ENCODE measurements at regions not wholly inside any gene's neighbourhood (a gene's known extent, or its start where the extent isn't known, plus 50 kb on each side); places are given as distances from the start of the nearest gene placed in this dataset.

GRCh38 chr14:71525663-71526221 is 406.5 kb upstream of the RGS6 start:
- Histone ChIP-seq H3K9me2 (ENCODE audit: insufficient read depth, low read length) (no peaks in the 10 kb centered on the region), H3K27me3 (ENCODE audit: insufficient read depth, low read depth, low read length) (no peaks in the 10 kb centered on the region)

GRCh38 chr14:71526388-71526787 is 405.8 kb upstream of the RGS6 start:
- Histone ChIP-seq H3K36me3 (ENCODE audit: insufficient read depth, low read length) (no peaks in the 10 kb centered on the region), H3K9me3 (ENCODE audit: low read length) (no peaks in the 10 kb centered on the region), H3K27ac (ENCODE audit: low read length) (no peak overlapping the region), H4K20me1 (ENCODE audit: insufficient read depth) (no peaks in the 10 kb centered on the region), H2AFZ (ENCODE audit: low read depth, low read length) (no peak overlapping the region), H3K27me3 (ENCODE audit: insufficient read depth, low read depth, low read length) (no peaks in the 10 kb centered on the region), H3K4me3 (ENCODE audit: low read length) (no peak overlapping the region), H3F3A (ENCODE audit: insufficient read depth, low read length, poor library complexity, severe bottlenecking) (no peaks in the 10 kb centered on the region), H3K79me2 (replicated peaks; ENCODE audit: insufficient read depth, low read length) (no peaks in the 10 kb centered on the region), H3K9me2 (ENCODE audit: insufficient read depth, low read length) (no peaks in the 10 kb centered on the region), H3K4me2 (ENCODE audit: low read length) (no peak overlapping the region), H3K9ac (ENCODE audit: low read length) (no peak overlapping the region)
- TF ChIP-seq POLR2AphosphoS5 (IDR thresholded peaks at IDR 0.05), result no peak
- TF ChIP-seq SMC3 (conservative IDR thresholded peaks at IDR 0.05; ENCODE audit: poor library complexity), result no peak
- no peak for TF ChIP-seq TAF1 (IDR thresholded peaks at IDR 0.05; ENCODE audit: low read depth)
- no peak for TF ChIP-seq EZH2 (IDR thresholded peaks at IDR 0.05; ENCODE audit: borderline replicate concordance, insufficient read depth, low read length, poor library complexity, severe bottlenecking)
- TF ChIP-seq CTCF (IDR thresholded peaks at IDR 0.05; ENCODE audit: poor library complexity, severe bottlenecking), result no peak
- no peak for TF ChIP-seq EP300 (conservative IDR thresholded peaks at IDR 0.05; ENCODE audit: poor library complexity, severe bottlenecking)
- no peak for TF ChIP-seq RAD21 (conservative IDR thresholded peaks at IDR 0.05)
- no peak for TF ChIP-seq MXI1 (conservative IDR thresholded peaks at IDR 0.05; ENCODE audit: poor library complexity, severe bottlenecking)
- TF ChIP-seq REST (IDR thresholded peaks at IDR 0.05; ENCODE audit: borderline replicate concordance), result no peak

More at GRCh38 chr14:71525663-71526221, 406.5 kb upstream of the RGS6 start:
- Histone ChIP-seq H3F3A (ENCODE audit: insufficient read depth, low read length, poor library complexity, severe bottlenecking) (no peaks in the 10 kb centered on the region), H3K4me2 (ENCODE audit: low read length) (no peak overlapping the region), H2AFZ (ENCODE audit: low read depth, low read length) (no peak overlapping the region), H3K9me3 (ENCODE audit: low read length) (no peaks in the 10 kb centered on the region), H4K20me1 (ENCODE audit: insufficient read depth) (no peaks in the 10 kb centered on the region), H3K4me3 (ENCODE audit: low read length) (no peak overlapping the region), H3K27ac (ENCODE audit: low read length) (no peak overlapping the region), H3K9ac (ENCODE audit: low read length) (no peak overlapping the region), H3K79me2 (replicated peaks; ENCODE audit: insufficient read depth, low read length) (no peaks in the 10 kb centered on the region), H3K36me3 (ENCODE audit: insufficient read depth, low read length) (no peaks in the 10 kb centered on the region)
- TF ChIP-seq CTCF (IDR thresholded peaks at IDR 0.05; ENCODE audit: poor library complexity, severe bottlenecking) (no peak), SMC3 (conservative IDR thresholded peaks at IDR 0.05; ENCODE audit: poor library complexity) (no peak), MXI1 (conservative IDR thresholded peaks at IDR 0.05; ENCODE audit: poor library complexity, severe bottlenecking) (no peak), POLR2AphosphoS5 (IDR thresholded peaks at IDR 0.05) (no peak), EP300 (conservative IDR thresholded peaks at IDR 0.05; ENCODE audit: poor library complexity, severe bottlenecking) (no peak), RAD21 (conservative IDR thresholded peaks at IDR 0.05) (no peak)
